ENCODE measurements at regions not wholly inside any gene's neighbourhood (a gene's known extent, or its start where the extent isn't known, plus 50 kb on each side); places are given as distances from the start of the nearest gene placed in this dataset.
"Not testable (repeated sequence)": the region's sequence is repeated elsewhere in the genome, so short reads cannot be mapped to it uniquely, and the experiment has no call there.

DNA sequence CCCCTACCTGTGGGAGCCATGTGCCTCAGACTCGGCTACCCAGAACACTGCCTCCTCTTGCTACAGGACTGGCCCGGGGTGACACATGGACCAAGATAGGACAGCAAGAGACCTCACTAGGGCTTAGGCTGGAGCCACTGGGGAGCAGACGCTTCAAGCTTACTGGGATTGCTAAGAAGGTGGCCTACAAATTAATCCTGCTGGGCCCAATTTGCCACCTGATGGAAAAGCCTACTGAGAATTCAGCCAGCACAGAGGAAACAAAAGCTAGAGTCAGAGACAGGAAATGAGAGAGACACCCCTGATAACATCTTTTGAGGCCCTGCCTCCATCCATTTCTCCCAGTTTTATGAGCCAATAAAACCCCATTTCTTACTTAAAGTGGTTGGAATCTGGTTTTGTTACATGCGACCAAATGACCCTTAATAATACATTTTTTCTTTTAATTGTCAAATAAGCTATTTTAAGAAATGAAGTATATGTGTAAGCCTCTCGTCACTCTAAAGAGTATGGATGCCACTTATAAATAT is 282.1 kb downstream of the CXCL12 start:
- 55% methylated on average over 5 of the region's 5 CpGs for WGBS
- H3K27ac ChIP-seq: no peak overlapping the region
- no peak for TF ChIP-seq POLR2AphosphoS5 (IDR thresholded peaks at IDR 0.05)
- TF ChIP-seq, protein P1, sequence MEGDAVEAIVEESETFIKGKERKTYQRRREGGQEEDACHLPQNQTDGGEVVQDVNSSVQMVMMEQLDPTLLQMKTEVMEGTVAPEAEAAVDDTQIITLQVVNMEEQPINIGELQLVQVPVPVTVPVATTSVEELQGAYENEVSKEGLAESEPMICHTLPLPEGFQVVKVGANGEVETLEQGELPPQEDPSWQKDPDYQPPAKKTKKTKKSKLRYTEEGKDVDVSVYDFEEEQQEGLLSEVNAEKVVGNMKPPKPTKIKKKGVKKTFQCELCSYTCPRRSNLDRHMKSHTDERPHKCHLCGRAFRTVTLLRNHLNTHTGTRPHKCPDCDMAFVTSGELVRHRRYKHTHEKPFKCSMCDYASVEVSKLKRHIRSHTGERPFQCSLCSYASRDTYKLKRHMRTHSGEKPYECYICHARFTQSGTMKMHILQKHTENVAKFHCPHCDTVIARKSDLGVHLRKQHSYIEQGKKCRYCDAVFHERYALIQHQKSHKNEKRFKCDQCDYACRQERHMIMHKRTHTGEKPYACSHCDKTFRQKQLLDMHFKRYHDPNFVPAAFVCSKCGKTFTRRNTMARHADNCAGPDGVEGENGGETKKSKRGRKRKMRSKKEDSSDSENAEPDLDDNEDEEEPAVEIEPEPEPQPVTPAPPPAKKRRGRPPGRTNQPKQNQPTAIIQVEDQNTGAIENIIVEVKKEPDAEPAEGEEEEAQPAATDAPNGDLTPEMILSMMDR (IDR thresholded peaks at IDR 0.05): no peak
- no peak for TF ChIP-seq POLR2A (IDR thresholded peaks at IDR 0.05)
- intact Hi-C loops (cut with DNase I): no loop called here
- no peaks in the 10 kb centered on the region for H3K27me3 ChIP-seq (replicated peaks; ENCODE audit: insufficient read depth)
- no peak overlapping the region for H3K4me3 ChIP-seq
- DNase-seq (ENCODE audit: low spot score): no peak
- no peaks in the 10 kb centered on the region for H3K9me3 ChIP-seq
- H3K4me1 ChIP-seq (replicated peaks): no peaks in the 10 kb centered on the region
- H3K36me3 ChIP-seq: no peaks in the 10 kb centered on the region

DNA sequence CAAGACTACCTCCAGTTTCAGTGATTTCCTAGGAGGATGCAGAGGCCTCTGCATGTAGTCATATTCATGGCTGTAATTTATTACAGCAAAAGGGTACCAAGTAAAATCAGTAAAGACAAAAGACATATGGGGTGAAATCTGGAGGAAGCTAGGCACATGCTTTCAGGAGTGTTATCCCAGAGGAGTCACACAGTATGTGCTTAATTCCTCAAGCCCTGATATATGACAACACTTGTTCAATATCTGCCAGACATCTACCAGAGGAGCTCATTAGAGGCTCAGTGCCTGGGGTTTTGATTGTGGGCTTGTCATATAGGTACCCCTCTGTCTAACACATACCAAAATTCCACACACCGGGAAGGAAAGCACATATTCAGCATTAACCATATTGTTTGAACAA is 283.8 kb downstream of the CXCL12 start:
- H3K4me1 ChIP-seq (replicated peaks): no peaks in the 10 kb centered on the region
- H3K27ac ChIP-seq: no peak overlapping the region
- no peak for TF ChIP-seq POLR2AphosphoS5 (IDR thresholded peaks at IDR 0.05)
- TF ChIP-seq, protein P1 (IDR thresholded peaks at IDR 0.05): no peak
- no peak for TF ChIP-seq POLR2A (IDR thresholded peaks at IDR 0.05)
- no peak overlapping the region for H3K4me3 ChIP-seq
- WGBS: 33% methylated on average over 1 of the region's 1 CpG
- H3K9me3 ChIP-seq: no peaks in the 10 kb centered on the region
- H3K36me3 ChIP-seq: no peaks in the 10 kb centered on the region
- intact Hi-C loops (cut with DNase I): no loop called here
- DNase-seq (ENCODE audit: low spot score): no peak
- H3K27me3 ChIP-seq (replicated peaks; ENCODE audit: insufficient read depth): no peaks in the 10 kb centered on the region

DNA sequence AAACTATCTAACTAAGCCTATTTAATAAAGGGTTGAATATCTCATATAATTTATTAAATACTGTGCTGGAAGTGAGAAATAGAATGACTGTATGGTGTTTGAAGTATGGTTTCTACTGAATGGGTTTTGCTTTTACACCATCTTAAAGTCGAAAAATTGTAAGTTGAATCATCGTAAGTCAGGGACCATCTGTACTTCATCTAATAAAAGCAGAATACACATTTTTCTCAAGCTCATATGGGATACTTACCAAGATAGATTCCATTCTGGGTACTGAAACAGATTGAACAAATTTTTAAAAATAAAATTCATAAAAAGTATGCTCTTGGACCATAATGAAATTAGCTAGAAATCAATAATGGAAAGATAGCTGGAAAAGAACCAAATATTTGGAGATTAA is 285.4 kb downstream of the CXCL12 start:
- Histone ChIP-seq H3K27ac (no peak overlapping the region), H3K27me3 (replicated peaks; ENCODE audit: insufficient read depth) (no peaks in the 10 kb centered on the region), H3K4me3 (no peak overlapping the region), H3K9me3 (no peaks in the 10 kb centered on the region), H3K4me1 (replicated peaks) (no peaks in the 10 kb centered on the region), H3K36me3 (no peaks in the 10 kb centered on the region)
- intact Hi-C loops (cut with DNase I): no loop called here
- DNase-seq (ENCODE audit: low spot score): no peak
- TF ChIP-seq, protein P1 (IDR thresholded peaks at IDR 0.05): no peak
- TF ChIP-seq POLR2AphosphoS5 (IDR thresholded peaks at IDR 0.05): no peak
- no peak for TF ChIP-seq POLR2A (IDR thresholded peaks at IDR 0.05)
- WGBS: 85% methylated on average over 2 of the region's 2 CpGs

DNA sequence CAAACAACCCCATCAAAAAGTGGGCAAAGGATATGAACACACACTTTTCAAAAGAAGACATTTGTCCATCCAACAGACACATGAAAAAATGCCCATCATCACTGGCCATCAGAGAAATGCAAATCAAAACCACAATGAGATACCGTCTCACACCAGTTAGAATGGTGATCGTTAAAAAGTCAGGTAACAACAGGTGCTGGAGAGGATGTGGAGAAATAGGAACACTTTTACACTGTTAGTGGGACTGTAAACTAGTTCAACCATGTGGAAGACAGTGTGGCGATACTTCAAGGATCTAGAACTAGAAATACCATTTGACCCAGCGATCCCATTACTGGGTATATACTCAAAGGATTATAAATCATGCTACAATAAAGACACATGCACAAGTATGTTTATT is 288.7 kb downstream of the CXCL12 start:
- 96% methylated on average over 4 of the region's 4 CpGs for WGBS

DNA sequence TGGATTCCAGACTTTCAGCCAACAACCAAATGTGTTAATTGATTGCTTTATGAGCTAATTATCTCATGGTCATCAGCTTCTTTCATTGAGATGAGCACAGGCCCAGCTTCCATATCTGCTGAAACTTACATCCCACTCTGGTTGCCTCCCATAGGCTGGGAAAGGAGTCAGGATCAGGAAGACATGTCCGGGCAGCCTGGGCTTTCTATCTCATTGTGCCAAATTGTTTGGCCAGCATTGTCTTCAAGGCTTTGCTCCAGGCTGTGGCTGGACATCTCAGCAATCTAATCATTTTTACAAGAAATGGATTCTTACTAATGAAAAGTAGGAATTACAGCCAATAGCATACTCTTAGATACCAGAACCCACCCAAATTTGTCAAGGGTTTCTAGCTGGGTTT is 295.2 kb downstream of the CXCL12 start:
- Histone ChIP-seq H3K4me1 (replicated peaks) (no peaks in the 10 kb centered on the region), H3K4me3 (no peak overlapping the region), H3K9me3 (no peaks in the 10 kb centered on the region), H3K27me3 (replicated peaks; ENCODE audit: insufficient read depth) (no peaks in the 10 kb centered on the region), H3K36me3 (no peaks in the 10 kb centered on the region), H3K27ac (no peak overlapping the region)
- TF ChIP-seq POLR2A (IDR thresholded peaks at IDR 0.05): no peak
- no peak for TF ChIP-seq POLR2AphosphoS5 (IDR thresholded peaks at IDR 0.05)
- TF ChIP-seq, protein P1 (IDR thresholded peaks at IDR 0.05): no peak
- DNase-seq (ENCODE audit: low spot score): no peak
- 42% methylated on average over 1 of the region's 1 CpG for WGBS
- intact Hi-C loops (cut with DNase I): no loop called here

More for the DNA sequence above, 288.7 kb downstream of the CXCL12 start:
- H3K9me3 ChIP-seq; H3K4me1 ChIP-seq (replicated peaks); DNase-seq (ENCODE audit: low spot score); H3K27ac ChIP-seq; intact Hi-C loops (cut with DNase I); H3K27me3 ChIP-seq (replicated peaks; ENCODE audit: insufficient read depth); H3K4me3 ChIP-seq; H3K36me3 ChIP-seq: not testable (repeated sequence)
